HepG2 (cell line): ENCODE measurements at regions not wholly inside any gene's neighbourhood (a gene's known extent, or its start where the extent isn't known, plus 50 kb on each side); places are given as distances from the start of the nearest gene placed in this dataset.

Source experiments
- ATF3 ChIP-seq: sonication (generic); formaldehyde crosslinking; IDR thresholded peaks from 2 replicates; pipeline ENCODE4 v1.4.0; 2020; ENCODE audit warnings: missing genetic modification reagents
- ATM ChIP-seq: fragments of 450-650 bp; IDR thresholded peaks from 2 replicates; pipeline ENCODE4 v1.7.1; 2017; ENCODE audit warnings: mild to moderate bottlenecking, borderline replicate concordance
- FLYWCH1 ChIP-seq: sonication (generic); formaldehyde crosslinking; IDR thresholded peaks from 2 replicates; pipeline ENCODE4 v1.8.1; 2023; ENCODE audit warnings: mild to moderate bottlenecking, missing genetic modification reagents
- FOXC1 ChIP-seq: sonication (generic); formaldehyde crosslinking; IDR thresholded peaks from 2 replicates; pipeline ENCODE4 v1.8.0; 2022; ENCODE audit warnings: mild to moderate bottlenecking, missing genetic modification reagents, borderline replicate concordance
- LCORL ChIP-seq, 2 experiments: fragments of 450-650 bp in 1 of 2; sonication (generic) in 1 of 2; formaldehyde crosslinking in 1 of 2; IDR thresholded peaks; 2 replicates each; pipeline versions ENCODE4 v1.5.0 to v1.6.1; 2017 to 2020; ENCODE audit warnings: antibody characterized with exemption in 1 of 2, missing genetic modification reagents in 1 of 2
- NPAS2 ChIP-seq: sonication (generic); formaldehyde crosslinking; IDR thresholded peaks from 2 replicates; pipeline ENCODE4 v1.8.0; 2022; ENCODE audit warnings: mild to moderate bottlenecking, missing genetic modification reagents, borderline replicate concordance
- PRDM4 ChIP-seq: sonication (generic); formaldehyde crosslinking; IDR thresholded peaks from 2 replicates; pipeline ENCODE4 v1.9.0; 2021; ENCODE audit warnings: missing genetic modification reagents, borderline replicate concordance
- RNF219 ChIP-seq: sonication (generic); formaldehyde crosslinking; IDR thresholded peaks from 2 replicates; pipeline ENCODE4 v1.5.0; 2020; ENCODE audit warnings: mild to moderate bottlenecking, missing genetic modification reagents
- SKI ChIP-seq: fragments of 450-650 bp; IDR thresholded peaks from one replicate; pipeline ENCODE4 v1.6.1; 2018; ENCODE audit warnings: mild to moderate bottlenecking; ENCODE audit not compliant: partially characterized antibody
- SOX6 ChIP-seq, 2 experiments: fragments of 450-650 bp in 1 of 2; sonication (generic) in 1 of 2; formaldehyde crosslinking in 1 of 2; IDR thresholded peaks; 2 replicates each; pipeline versions ENCODE4 v1.4.0 to v1.6.1; 2017 to 2020; ENCODE audit warnings: antibody characterized with exemption in 1 of 2, mild to moderate bottlenecking in 1 of 2, missing genetic modification reagents in 1 of 2
- SP1 ChIP-seq, 2 experiments: fragments of 450-650 bp in 1 of 2; sonication (generic) in 1 of 2; formaldehyde crosslinking in 1 of 2; IDR thresholded peaks; 2 replicates each; pipeline versions ENCODE4 v1.4.0 to v1.6.1; 2016 to 2020; ENCODE audit warnings: missing genetic modification reagents in 1 of 2
- TBX2 ChIP-seq: sonication (generic); formaldehyde crosslinking; IDR thresholded peaks from 2 replicates; pipeline ENCODE4 v1.5.0; 2020; ENCODE audit warnings: missing genetic modification reagents, mild to moderate bottlenecking, borderline replicate concordance
- ZBTB2 ChIP-seq: sonication (generic); formaldehyde crosslinking; IDR thresholded peaks from 2 replicates; pipeline ENCODE4 v1.8.0; 2022; ENCODE audit warnings: low read depth, missing genetic modification reagents
- ZBTB3 ChIP-seq: sonication (generic); formaldehyde crosslinking; IDR thresholded peaks from 2 replicates; pipeline ENCODE4 v1.4.0; 2020; ENCODE audit warnings: low read depth, mild to moderate bottlenecking, moderate library complexity, missing genetic modification reagents, borderline replicate concordance
- ZBTB44 ChIP-seq: sonication (generic); formaldehyde crosslinking; IDR thresholded peaks from 2 replicates; pipeline ENCODE4 v1.4.0; 2020; ENCODE audit warnings: missing genetic modification reagents
- ZNF17 ChIP-seq: sonication (generic); formaldehyde crosslinking; IDR thresholded peaks from 2 replicates; pipeline ENCODE4 v1.5.0; 2020; ENCODE audit warnings: mild to moderate bottlenecking, missing genetic modification reagents
- ZNF20 ChIP-seq: sonication (generic); formaldehyde crosslinking; IDR thresholded peaks from 2 replicates; pipeline ENCODE4 v1.4.0; 2020; ENCODE audit warnings: mild to moderate bottlenecking, moderate library complexity, missing genetic modification reagents
- ZNF3 ChIP-seq: IDR thresholded peaks from 2 replicates; pipeline ENCODE4 v1.7.0; 2017; ENCODE audit warnings: inconsistent platforms
- ZNF451 ChIP-seq: sonication (generic); formaldehyde crosslinking; IDR thresholded peaks from 2 replicates; pipeline ENCODE4 v1.5.0; 2020; ENCODE audit warnings: mild to moderate bottlenecking, missing genetic modification reagents
- ZNF569 ChIP-seq: sonication (generic); formaldehyde crosslinking; IDR thresholded peaks from 2 replicates; pipeline ENCODE4 v1.5.0; 2020; ENCODE audit warnings: mild to moderate bottlenecking, missing genetic modification reagents, moderate library complexity, borderline replicate concordance

- TF ChIP-seq ZBTB44 (CRISPR knock-in tag), result peak; percentile 12; the same call in 1 of the 2 replicates
- TF ChIP-seq FOXC1 (CRISPR knock-in tag), result no peak
- TF ChIP-seq ATF3 (CRISPR knock-in tag), result peak; percentile 88
- TF ChIP-seq LCORL (IDR thresholded peaks at IDR 0.05), result no peak
- TF ChIP-seq LCORL (CRISPR knock-in tag; IDR thresholded peaks at IDR 0.05), result peak; percentile 95
- no peak for TF ChIP-seq NPAS2
- no peak for TF ChIP-seq SP1 (IDR thresholded peaks at IDR 0.05)
- TF ChIP-seq SP1 (CRISPR knock-in tag; IDR thresholded peaks at IDR 0.05), result peak; percentile 51; the same call in 1 of the 2 replicates
- TF ChIP-seq SKI, result peak; percentile 96
- TF ChIP-seq ZNF20 (CRISPR knock-in tag), result no peak
- TF ChIP-seq ZNF3 (CRISPR knock-in tag), result peak; percentile 77
- TF ChIP-seq ZNF569 (CRISPR knock-in tag), result no peak
- TF ChIP-seq ZNF451 (CRISPR knock-in tag), result no peak
- TF ChIP-seq RNF219 (CRISPR knock-in tag), result no peak
- no peak for TF ChIP-seq ZNF17 (CRISPR knock-in tag)
- TF ChIP-seq PRDM4 (CRISPR knock-in tag), result no peak
- peak; percentile 99 for TF ChIP-seq TBX2 (CRISPR knock-in tag)
- TF ChIP-seq ZBTB2, result no peak
- no peak for TF ChIP-seq SOX6 (IDR thresholded peaks at IDR 0.05)
- TF ChIP-seq SOX6 (CRISPR knock-in tag; IDR thresholded peaks at IDR 0.05), result peak; percentile 97
- no peak for TF ChIP-seq FLYWCH1 (CRISPR knock-in tag)
- TF ChIP-seq ZBTB3 (CRISPR knock-in tag), result no peak
- no peak for TF ChIP-seq ATM
These were observed 264.4 kb upstream of the SIX2 start (continued) for GRCh38 chr2:45273412-45274249.
